ENCODE measurements at regions not wholly inside any gene's neighbourhood (a gene's known extent, or its start where the extent isn't known, plus 50 kb on each side); places are given as distances from the start of the nearest gene placed in this dataset.

DNA sequence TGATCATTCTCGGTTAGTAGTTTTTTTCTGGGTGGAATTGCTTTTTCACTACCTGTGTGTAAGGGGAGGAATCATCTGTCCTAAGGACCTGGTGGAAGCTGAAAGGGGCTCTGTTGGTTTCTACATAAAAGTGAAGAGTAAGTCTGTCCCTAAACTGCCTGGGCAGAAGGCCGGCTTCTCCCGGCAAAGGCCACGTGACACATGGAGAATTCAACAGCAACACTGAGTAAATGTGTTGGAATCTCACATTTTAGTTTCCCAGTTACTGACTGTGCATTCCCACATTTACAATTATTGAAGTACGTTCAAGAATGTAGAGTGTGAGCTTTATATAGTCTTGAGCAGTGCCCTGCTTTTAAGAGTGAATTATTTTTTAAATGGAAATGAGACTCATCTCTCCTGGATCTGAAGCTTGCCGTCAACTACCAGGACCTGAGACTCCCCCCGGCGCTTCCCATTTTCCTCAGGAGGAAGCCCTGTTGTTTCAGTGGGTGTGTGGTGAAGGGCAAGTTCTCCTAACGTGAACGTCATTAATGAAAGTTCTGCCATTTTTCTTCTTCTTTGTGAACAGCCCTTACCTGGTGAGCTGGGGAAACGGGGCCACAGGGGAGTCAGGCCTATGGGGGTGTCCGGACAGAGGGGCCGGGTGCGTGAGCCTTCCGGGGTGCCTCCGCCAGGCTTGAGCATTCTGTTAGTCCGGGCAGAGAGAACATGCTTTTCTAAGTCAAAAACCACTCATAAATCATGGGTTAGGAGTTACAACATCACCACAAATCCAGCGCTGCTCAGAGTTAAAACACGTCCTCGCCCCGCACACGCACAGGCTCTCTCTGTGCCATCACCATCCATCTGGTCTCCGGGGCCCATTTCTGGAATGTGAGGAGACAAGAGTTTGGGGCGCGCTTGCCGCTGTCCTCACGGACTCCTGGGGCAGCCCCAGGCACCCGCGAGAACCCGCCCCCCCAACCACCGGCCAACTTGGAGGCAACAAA lies 56.6 kb upstream of the SMOC2 start:
- DNase-seq (ENCODE audit: low read depth), result no peak

GRCh38 chr6:168385037-168385759 lies 55.8 kb upstream of the SMOC2 start:
- DNase-seq (ENCODE audit: low read depth), result no peak

DNA sequence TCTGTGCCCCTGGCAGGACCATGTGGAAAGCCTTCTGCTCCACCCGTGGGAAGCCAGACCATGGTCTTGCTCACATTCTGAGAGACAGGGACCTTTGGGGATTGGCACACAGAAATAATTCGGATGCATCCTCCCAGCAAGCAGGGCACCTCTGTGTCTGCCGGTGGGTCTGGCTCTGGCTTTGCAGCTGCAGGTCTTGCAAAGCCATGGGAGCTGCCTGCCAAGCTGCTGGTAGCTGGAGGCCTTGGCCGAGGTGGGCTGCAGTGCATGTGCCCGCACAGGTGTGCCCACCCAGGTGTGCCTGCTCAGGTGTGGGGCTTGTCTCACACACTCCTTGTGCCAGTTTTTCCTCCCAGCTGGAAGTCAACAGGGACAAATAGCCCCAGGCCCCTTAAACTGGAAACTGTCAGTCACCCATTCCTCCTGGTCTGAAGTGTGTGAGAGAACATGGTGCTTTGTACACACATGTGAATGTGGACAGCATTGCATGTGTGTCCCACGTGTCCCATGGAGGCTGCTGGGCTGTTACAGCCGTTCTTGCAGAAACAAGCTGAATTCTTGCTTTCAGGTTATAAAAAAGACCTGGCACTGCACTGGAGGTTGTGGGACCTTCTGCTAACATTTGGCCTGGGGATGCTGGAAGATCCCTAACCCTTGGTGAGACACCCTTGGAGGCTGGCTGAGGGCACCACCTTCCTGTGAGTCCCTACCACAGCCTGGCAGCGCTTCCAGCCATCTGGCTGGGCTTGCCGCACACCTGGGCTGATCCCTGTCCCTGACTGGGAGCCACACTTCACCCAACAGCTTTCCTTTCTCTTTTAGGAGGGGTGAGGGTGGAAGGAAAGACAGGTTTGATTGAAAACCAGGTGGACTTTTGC lies 54.9 kb upstream of the SMOC2 start:
- no peak for DNase-seq (ENCODE audit: low read depth)

GRCh38 chr6:168386973-168387372 lies 54.0 kb upstream of the SMOC2 start:
- no peak for DNase-seq (ENCODE audit: low read depth)

DNA sequence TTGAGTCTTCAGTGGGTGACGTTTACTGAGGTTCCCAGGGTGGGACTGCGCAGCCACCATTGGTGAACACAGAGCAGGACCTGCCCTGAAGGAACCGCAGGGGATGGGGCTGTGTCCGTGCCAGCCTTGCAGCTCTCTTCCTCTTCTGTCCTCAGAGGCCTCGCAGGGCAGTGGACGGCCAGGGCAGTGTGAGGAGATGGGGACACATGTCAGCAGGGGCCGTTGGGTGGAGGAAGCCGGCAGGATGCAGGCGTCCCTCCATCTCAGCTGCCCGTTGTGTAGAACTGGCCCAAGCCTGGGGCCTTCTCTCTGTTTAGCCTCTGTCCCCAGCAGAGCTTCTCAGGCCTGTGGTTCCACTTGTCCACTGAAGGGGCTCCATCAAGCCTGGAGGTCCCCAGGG lies 53.6 kb upstream of the SMOC2 start:
- no peak for DNase-seq (ENCODE audit: low read depth)

DNA sequence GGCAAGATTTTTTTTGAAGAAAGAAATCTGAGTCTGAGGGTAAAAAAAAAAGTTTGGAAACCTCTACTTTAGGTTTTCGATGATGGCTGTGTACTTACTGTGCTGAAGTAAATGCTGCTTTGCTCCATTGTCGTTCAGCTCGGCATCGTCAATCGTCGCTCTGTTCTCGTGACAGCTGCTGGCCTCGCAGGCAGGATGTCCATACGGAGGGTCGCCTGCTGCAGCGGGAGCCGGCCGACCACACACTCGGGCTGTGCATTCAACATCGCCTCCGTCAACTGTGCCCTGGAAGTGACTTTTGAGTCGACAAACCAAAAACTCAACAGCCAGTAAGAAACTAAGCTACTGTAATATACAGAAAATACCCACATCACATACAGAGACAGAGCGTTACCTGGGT lies 53.1 kb upstream of the SMOC2 start:
- no peak for DNase-seq (ENCODE audit: low read depth)

DNA sequence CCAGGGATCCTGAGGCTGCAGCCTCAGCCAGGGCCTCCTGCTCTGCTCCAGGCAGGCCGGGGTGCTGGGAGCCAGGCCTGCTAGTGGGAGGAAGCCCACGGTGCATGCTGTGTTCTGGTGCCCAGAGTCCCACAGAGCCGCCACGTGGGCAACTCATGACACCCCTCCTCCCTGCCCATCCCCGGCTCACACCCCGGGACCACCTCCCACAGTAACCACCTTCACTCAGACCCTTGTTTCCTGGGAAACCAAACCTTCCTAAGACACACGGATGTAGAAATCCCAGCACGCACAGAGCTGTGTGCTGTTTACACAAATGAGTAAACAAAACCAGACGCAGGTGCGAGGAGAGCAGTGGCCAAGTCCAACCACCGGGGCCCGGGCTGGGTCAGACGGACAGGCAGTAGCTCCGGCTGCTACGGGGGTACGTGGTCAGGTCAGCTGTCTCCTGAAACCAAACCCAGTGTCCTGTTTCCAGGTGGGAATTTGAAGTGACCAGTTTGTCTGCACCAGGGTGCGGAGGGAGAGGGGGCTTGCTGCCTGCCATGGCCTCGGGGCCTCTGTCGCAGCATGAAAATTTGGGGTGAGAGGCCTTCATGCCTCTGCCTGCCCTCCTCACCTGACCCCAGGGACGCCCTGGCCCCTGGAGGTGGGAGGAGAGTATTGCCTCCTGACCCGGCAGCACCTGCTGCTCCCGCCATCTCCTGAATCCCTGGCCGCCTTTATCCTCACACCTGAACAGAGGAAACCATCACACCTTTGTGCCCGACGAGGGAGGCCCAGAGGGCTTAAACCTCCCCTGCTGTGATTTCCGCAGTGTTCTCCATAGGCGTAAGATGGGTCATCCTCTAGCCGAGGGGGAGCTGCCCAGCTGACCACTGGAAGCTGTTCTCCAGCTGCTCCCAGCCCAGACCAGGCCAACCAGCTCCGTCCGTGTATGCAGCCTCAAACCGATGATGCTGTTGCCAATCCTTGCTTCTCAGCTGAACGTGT lies 52.0 kb upstream of the SMOC2 start:
- DNase-seq (ENCODE audit: low read depth), result no peak

DNA sequence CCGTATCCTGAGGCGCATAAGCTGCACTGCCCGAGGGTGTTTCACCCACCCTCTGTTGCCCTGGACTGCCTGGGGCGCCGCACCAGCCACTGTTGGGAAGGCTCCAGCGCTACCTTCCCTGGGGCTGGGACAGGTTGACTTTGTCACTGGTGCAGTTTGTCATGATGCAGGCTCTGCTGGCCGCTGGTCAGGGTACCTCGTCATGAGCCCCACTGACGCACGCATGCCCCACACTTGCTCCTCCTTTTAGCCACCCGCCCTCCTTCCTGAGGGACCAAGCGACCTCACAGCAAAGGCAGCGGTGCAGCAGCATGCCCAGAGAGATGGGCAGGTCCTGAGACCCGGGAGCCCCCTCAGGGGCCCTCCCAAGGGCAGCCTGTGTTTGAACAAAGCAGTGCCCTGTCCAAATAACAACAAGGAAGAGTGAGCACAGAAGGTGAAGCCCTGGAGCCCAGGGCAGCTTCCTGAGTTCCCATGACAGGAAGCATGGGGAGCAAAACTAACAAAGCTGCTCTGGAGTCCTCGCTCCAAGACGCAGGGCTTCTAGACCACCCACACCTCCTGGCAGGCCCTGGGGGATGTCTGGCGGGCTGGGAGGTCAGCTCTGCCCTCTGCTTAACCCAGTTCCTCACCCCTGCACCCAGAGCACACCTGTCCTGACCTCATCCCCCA lies 50.1 kb upstream of the SMOC2 start:
- no peak for DNase-seq (ENCODE audit: low read depth)

Data from activated T-cell treated with anti-CD3 and anti-CD28 coated beads for 1 hour (primary cell).